ENCODE measurements at regions not wholly inside any gene's neighbourhood (a gene's known extent, or its start where the extent isn't known, plus 50 kb on each side); places are given as distances from the start of the nearest gene placed in this dataset.

DNA sequence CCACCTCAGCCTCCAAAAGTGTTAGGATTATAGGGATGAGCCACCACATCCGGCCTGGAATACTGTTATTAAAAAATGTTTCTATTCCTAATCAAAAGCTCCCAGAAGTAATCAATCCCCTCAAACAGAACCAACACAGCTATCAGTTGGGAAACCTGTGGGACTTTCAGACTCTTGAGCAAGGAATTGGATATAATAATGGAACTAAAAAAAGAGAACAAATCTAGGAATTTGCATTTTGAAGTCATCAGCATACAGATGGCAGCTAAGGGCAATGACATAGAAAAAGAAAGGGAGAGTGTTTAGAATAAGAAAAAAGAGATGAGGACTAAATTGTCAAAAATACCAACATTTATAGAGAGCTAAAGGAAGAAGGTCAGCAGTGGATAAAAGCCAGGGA is 54.7 kb upstream of the AMN1 start:
- Histone ChIP-seq H3K9me3 (ENCODE audit: control insufficient read depth, low read length) (no peaks in the 10 kb centered on the region), H3K9ac (ENCODE audit: extremely low read depth, low read length, poor library complexity, severe bottlenecking) (no peak overlapping the region), H3K4me1 (ENCODE audit: control insufficient read depth, insufficient read depth, low read length) (peaks cover 4% of the 10 kb centered on the region), H3K4me3 (ENCODE audit: low read length) (no peak overlapping the region), H3K36me3 (ENCODE audit: control insufficient read depth, insufficient read depth, low read length) (no peaks in the 10 kb centered on the region), H3K27ac (ENCODE audit: low read depth, low read length) (no peak overlapping the region), H3K27me3 (ENCODE audit: control insufficient read depth, insufficient read depth, low read length, poor library complexity, severe bottlenecking) (no peaks in the 10 kb centered on the region)
- DNase-seq: no peak
- Mint-ChIP-seq H3K9me3 (peaks cover 3% of the 10 kb centered on the region), H3K27ac (no peak overlapping the region), H3K27me3 (ENCODE audit: insufficient read depth) (no peaks in the 10 kb centered on the region), H3K4me3 (no peak overlapping the region), H3K36me3 (ENCODE audit: low read depth) (no peaks in the 10 kb centered on the region), H3K4me1 (peaks cover 5% of the 10 kb centered on the region)
- TF ChIP-seq, protein P1, sequence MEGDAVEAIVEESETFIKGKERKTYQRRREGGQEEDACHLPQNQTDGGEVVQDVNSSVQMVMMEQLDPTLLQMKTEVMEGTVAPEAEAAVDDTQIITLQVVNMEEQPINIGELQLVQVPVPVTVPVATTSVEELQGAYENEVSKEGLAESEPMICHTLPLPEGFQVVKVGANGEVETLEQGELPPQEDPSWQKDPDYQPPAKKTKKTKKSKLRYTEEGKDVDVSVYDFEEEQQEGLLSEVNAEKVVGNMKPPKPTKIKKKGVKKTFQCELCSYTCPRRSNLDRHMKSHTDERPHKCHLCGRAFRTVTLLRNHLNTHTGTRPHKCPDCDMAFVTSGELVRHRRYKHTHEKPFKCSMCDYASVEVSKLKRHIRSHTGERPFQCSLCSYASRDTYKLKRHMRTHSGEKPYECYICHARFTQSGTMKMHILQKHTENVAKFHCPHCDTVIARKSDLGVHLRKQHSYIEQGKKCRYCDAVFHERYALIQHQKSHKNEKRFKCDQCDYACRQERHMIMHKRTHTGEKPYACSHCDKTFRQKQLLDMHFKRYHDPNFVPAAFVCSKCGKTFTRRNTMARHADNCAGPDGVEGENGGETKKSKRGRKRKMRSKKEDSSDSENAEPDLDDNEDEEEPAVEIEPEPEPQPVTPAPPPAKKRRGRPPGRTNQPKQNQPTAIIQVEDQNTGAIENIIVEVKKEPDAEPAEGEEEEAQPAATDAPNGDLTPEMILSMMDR (conservative IDR thresholded peaks at IDR 0.05): no peak
- WGBS, 2 experiments (ENCODE audit: insufficient coverage in 1 of 2, insufficient read length in 1 of 2): 100% methylated on average over 1 of the region's 1 CpG; no CpG with 5 or more reads in 1 of the 2 experiments

DNA sequence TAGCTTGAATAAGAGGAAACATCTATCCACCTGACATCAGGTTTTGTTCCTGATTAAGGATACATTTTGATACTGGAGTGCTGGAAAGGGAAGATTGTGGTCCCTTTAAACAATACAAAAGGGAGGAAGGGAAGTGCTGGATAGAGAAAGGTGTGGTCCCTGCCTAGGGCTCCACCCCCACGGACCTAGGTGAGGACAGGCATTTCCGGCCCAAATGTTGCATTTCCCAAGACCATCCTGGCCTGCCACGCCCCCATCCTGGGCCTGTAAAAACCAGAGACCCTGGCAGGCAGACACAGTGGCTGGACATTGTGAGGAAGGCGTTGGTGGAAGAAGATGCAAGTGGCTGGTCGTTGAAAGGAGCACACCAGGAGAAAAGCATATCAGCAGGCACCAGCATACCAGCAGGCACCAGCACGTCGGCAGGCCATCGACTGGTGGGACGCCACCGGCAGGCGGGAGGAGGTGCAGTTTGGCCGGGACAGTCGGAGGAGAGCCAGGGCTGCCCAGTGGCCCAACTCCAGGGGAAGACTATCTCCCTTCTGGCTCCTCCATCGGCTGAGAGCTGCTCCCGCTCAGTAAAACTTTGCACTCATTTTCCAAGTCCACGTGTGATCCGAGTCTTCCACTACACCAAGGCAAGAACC is 53.2 kb upstream of the AMN1 start:
- no peaks in the 10 kb centered on the region for H3K27me3 ChIP-seq (ENCODE audit: control insufficient read depth, insufficient read depth, low read length, poor library complexity, severe bottlenecking)
- Mint-ChIP-seq H3K4me1 (peaks cover 5% of the 10 kb centered on the region), H3K36me3 (ENCODE audit: low read depth) (no peaks in the 10 kb centered on the region), H3K4me3 (no peak overlapping the region), H3K27ac (no peak overlapping the region), H3K27me3 (ENCODE audit: insufficient read depth) (no peaks in the 10 kb centered on the region), H3K9me3 (no peaks in the 10 kb centered on the region)
- no peaks in the 10 kb centered on the region for H3K9me3 ChIP-seq (ENCODE audit: control insufficient read depth, low read length)
- no peak overlapping the region for H3K27ac ChIP-seq (ENCODE audit: low read depth, low read length)
- 88 to 95% methylated on average over 15 to 17 of the region's 17 CpGs for whole genome bisulfite sequencing, 2 experiments (ENCODE audit: insufficient coverage in 1 of 2, insufficient read length in 1 of 2)
- peaks cover 4% of the 10 kb centered on the region for H3K4me1 ChIP-seq (ENCODE audit: control insufficient read depth, insufficient read depth, low read length)
- no peak overlapping the region for H3K9ac ChIP-seq (ENCODE audit: extremely low read depth, low read length, poor library complexity, severe bottlenecking)
- TF ChIP-seq, protein P1 (conservative IDR thresholded peaks at IDR 0.05): no peak
- no peak overlapping the region for H3K4me3 ChIP-seq (ENCODE audit: low read length)
- no peak for DNase-seq
- H3K36me3 ChIP-seq (ENCODE audit: control insufficient read depth, insufficient read depth, low read length): no peaks in the 10 kb centered on the region

- H3K36me3 Mint-ChIP-seq (ENCODE audit: low read depth): no peaks in the 10 kb centered on the region
- no peak overlapping the region for H3K4me3 Mint-ChIP-seq
These were observed 51.3 kb upstream of the AMN1 start for GRCh38 chr12:31780096-31780495.

More at GRCh38 chr12:31780096-31780495, 51.3 kb upstream of the AMN1 start:
- Mint-ChIP-seq H3K27me3 (ENCODE audit: insufficient read depth) (no peaks in the 10 kb centered on the region), H3K4me1 (peaks cover 5% of the 10 kb centered on the region), H3K9me3 (no peaks in the 10 kb centered on the region), H3K27ac (no peak overlapping the region)
- TF ChIP-seq, protein P1 (conservative IDR thresholded peaks at IDR 0.05): no peak
- Histone ChIP-seq H3K9ac (ENCODE audit: extremely low read depth, low read length, poor library complexity, severe bottlenecking) (no peak overlapping the region), H3K36me3 (ENCODE audit: control insufficient read depth, insufficient read depth, low read length) (no peaks in the 10 kb centered on the region), H3K27ac (ENCODE audit: low read depth, low read length) (no peak overlapping the region), H3K27me3 (ENCODE audit: control insufficient read depth, insufficient read depth, low read length, poor library complexity, severe bottlenecking) (no peaks in the 10 kb centered on the region), H3K9me3 (ENCODE audit: control insufficient read depth, low read length) (no peaks in the 10 kb centered on the region), H3K4me3 (ENCODE audit: low read length) (no peak overlapping the region), H3K4me1 (ENCODE audit: control insufficient read depth, insufficient read depth, low read length) (peaks cover 4% of the 10 kb centered on the region)
- no peak for DNase-seq
- 73 to 83% methylated on average over 1 to 3 of the region's 5 CpGs for WGBS, 2 experiments (ENCODE audit: insufficient coverage in 1 of 2, insufficient read length in 1 of 2)
